Left ventricle myocardium inferior (tissue), 1 donor: ENCODE measurements at regions not wholly inside any gene's neighbourhood (a gene's known extent, or its start where the extent isn't known, plus 50 kb on each side); places are given as distances from the start of the nearest gene placed in this dataset.
"Not testable (repeated sequence)": the region's sequence is repeated elsewhere in the genome, so short reads cannot be mapped to it uniquely, and the experiment has no call there.

Source experiments
- DNase-seq: peaks from one replicate; pipeline ENCODE4 v3.0.0-alpha.2; 2020
- H3K27ac ChIP-seq: fragments of 200-600 bp; replicated peaks from 2 replicates; pipeline ENCODE4 v1.8.0; 2021
- H3K27me3 ChIP-seq: fragments of 200-600 bp; 2 replicates; pipeline ENCODE4 v1.8.0; 2021; ENCODE audit warnings: low read depth
- H3K36me3 ChIP-seq: fragments of 200-600 bp; 2 replicates; pipeline ENCODE4 v1.8.0; 2021
- H3K4me1 ChIP-seq: fragments of 200-600 bp; 2 replicates; pipeline ENCODE4 v1.8.0; 2021
- H3K4me3 ChIP-seq: fragments of 200-600 bp; 2 replicates; pipeline ENCODE4 v1.8.0; 2021; ENCODE audit warnings: mild to moderate bottlenecking, moderate library complexity
- H3K9me3 ChIP-seq: fragments of 200-600 bp; replicated peaks from 2 replicates; pipeline ENCODE4 v1.8.0; 2021
- CTCF ChIP-seq: fragments of 200-600 bp; IDR thresholded peaks from 2 replicates; pipeline ENCODE4 v1.8.0; 2021; ENCODE audit warnings: antibody characterized with exemption, mild to moderate bottlenecking, borderline replicate concordance
- intact Hi-C: fragments of 100-400 bp; cut with micrococcal nuclease; formaldehyde crosslinking; loops from one replicate; pipeline ENCODE4 v1.11.0; 2022
- donor health status: DM: no; HTN: yes; CAD: no; lungs with severe emphysema.

- Histone ChIP-seq H3K27ac (no peak overlapping the region), H3K4me1 (no peaks in the 10 kb centered on the region), H3K4me3 (no peak overlapping the region), H3K9me3 (no peaks in the 10 kb centered on the region), H3K36me3 (no peaks in the 10 kb centered on the region), H3K27me3 (no peaks in the 10 kb centered on the region)
- no peak for TF ChIP-seq CTCF
- intact Hi-C loops, result no loop called here
- no peak for DNase-seq
These were observed 172.0 kb upstream of the ARHGAP42 start for GRCh38 chr11:100515087-100515486.

GRCh38 chr11:100525197-100525596 lies 161.9 kb upstream of the ARHGAP42 start:
- H3K27ac ChIP-seq, result no peak overlapping the region
- DNase-seq, result no peak
- no peaks in the 10 kb centered on the region for H3K4me1 ChIP-seq
- no peak for TF ChIP-seq CTCF
- H3K9me3 ChIP-seq, result peaks cover 38% of the 10 kb centered on the region
- no peak overlapping the region for H3K4me3 ChIP-seq
- intact Hi-C loops, result no loop called here
- H3K27me3 ChIP-seq, result no peaks in the 10 kb centered on the region
- H3K36me3 ChIP-seq, result no peaks in the 10 kb centered on the region

GRCh38 chr11:100525635-100526034 lies 161.5 kb upstream of the ARHGAP42 start:
- no peak overlapping the region for H3K27ac ChIP-seq
- H3K36me3 ChIP-seq, result no peaks in the 10 kb centered on the region
- H3K4me1 ChIP-seq, result no peaks in the 10 kb centered on the region
- no peak overlapping the region for H3K4me3 ChIP-seq
- TF ChIP-seq CTCF, result no peak
- peaks cover 41% of the 10 kb centered on the region for H3K9me3 ChIP-seq
- no peaks in the 10 kb centered on the region for H3K27me3 ChIP-seq
- DNase-seq, result no peak
- intact Hi-C loops, result no loop called here

- DNase-seq, result no peak
- Histone ChIP-seq H3K27ac (no peak overlapping the region), H3K9me3 (peaks cover 31% of the 10 kb centered on the region), H3K36me3 (no peaks in the 10 kb centered on the region), H3K27me3 (no peaks in the 10 kb centered on the region), H3K4me1 (no peaks in the 10 kb centered on the region), H3K4me3 (no peak overlapping the region)
- intact Hi-C loops, result no loop called here
- TF ChIP-seq CTCF, result no peak
These were observed 158.1 kb upstream of the ARHGAP42 start for GRCh38 chr11:100528872-100529416.

GRCh38 chr11:100531290-100531689 lies 155.8 kb upstream of the ARHGAP42 start:
- peaks cover 17% of the 10 kb centered on the region for H3K9me3 ChIP-seq
- H3K27me3 ChIP-seq, intact Hi-C loops, DNase-seq, H3K4me3 ChIP-seq, H3K4me1 ChIP-seq, H3K36me3 ChIP-seq, H3K27ac ChIP-seq: not testable (repeated sequence)

- Histone ChIP-seq H3K27me3 (no peaks in the 10 kb centered on the region), H3K4me3 (no peak overlapping the region), H3K36me3 (no peaks in the 10 kb centered on the region), H3K9me3 (peaks cover 9% of the 10 kb centered on the region), H3K4me1 (no peaks in the 10 kb centered on the region), H3K27ac (no peak overlapping the region)
- no peak for TF ChIP-seq CTCF
- intact Hi-C loops, result no loop called here
- no peak for DNase-seq
These were observed 150.1 kb upstream of the ARHGAP42 start for GRCh38 chr11:100536979-100537378.
